NCI-H82 (cell line): ENCODE measurements at regions not wholly inside any gene's neighbourhood (a gene's known extent, or its start where the extent isn't known, plus 50 kb on each side); places are given as distances from the start of the nearest gene placed in this dataset.
"Not testable (repeated sequence)": the region's sequence is repeated elsewhere in the genome, so short reads cannot be mapped to it uniquely, and the experiment has no call there.

Source experiments
- DNase-seq: peaks from one replicate; lab custom pipeline; 2025; lab: John Stamatoyannopoulos, UW

GRCh38 chr6:76982476-76983199 lies 480.7 kb downstream of the HTR1B start:
- DNase-seq = no peak

- no peak for DNase-seq
Observed at GRCh38 chr6:76972474-76972873, 490.8 kb downstream of the HTR1B start.

GRCh38 chr6:76959177-76959576 lies 504.1 kb downstream of the HTR1B start:
- DNase-seq = not testable (repeated sequence)

- no peak for DNase-seq
Observed at GRCh38 chr6:76942203-76942966, 520.9 kb downstream of the HTR1B start.

- no peak for DNase-seq
Observed at GRCh38 chr6:76940191-76940590, 523.1 kb downstream of the HTR1B start.

- DNase-seq = no peak
Observed at GRCh38 chr6:76914737-76915136, 548.6 kb downstream of the HTR1B start.

- not testable (repeated sequence) for DNase-seq
Observed at GRCh38 chr6:76905541-76905940, 557.8 kb downstream of the HTR1B start.

GRCh38 chr6:76892542-76892941 lies 570.7 kb downstream of the HTR1B start:
- DNase-seq = no peak

- DNase-seq = no peak
Observed at GRCh38 chr6:76888351-76888750, 574.9 kb downstream of the HTR1B start.

GRCh38 chr6:76886900-76887299 lies 576.4 kb downstream of the HTR1B start:
- peak; percentile 92 for DNase-seq

- no peak for DNase-seq
Observed at GRCh38 chr6:76885861-76886301, 577.4 kb downstream of the HTR1B start.

- no peak for DNase-seq
Observed at GRCh38 chr6:76881414-76881813, 581.9 kb downstream of the HTR1B start.

GRCh38 chr6:76876922-76877553 lies 586.3 kb downstream of the HTR1B start:
- peak; percentile 65 for DNase-seq

- DNase-seq = not testable (repeated sequence)
Observed at GRCh38 chr6:76876430-76876829, 586.9 kb downstream of the HTR1B start.

- DNase-seq = no peak
Observed at GRCh38 chr6:76867182-76867581, 596.1 kb downstream of the HTR1B start.

- no peak for DNase-seq
Observed at GRCh38 chr6:76866091-76866915, 597.0 kb downstream of the HTR1B start.

- no peak for DNase-seq
Observed at GRCh38 chr6:76862936-76863335, 600.4 kb downstream of the HTR1B start.

GRCh38 chr6:76861403-76861802 lies 601.9 kb downstream of the HTR1B start:
- peak; percentile 44 for DNase-seq

- no peak for DNase-seq
Observed at GRCh38 chr6:76856065-76856464, 607.2 kb downstream of the HTR1B start.

GRCh38 chr6:76852776-76853175 lies 610.5 kb downstream of the HTR1B start:
- DNase-seq = no peak

- DNase-seq = not testable (repeated sequence)
Observed at GRCh38 chr6:76849274-76849970, 613.9 kb downstream of the HTR1B start.
